PFSK-1 (cell line): ENCODE measurements at regions not wholly inside any gene's neighbourhood (a gene's known extent, or its start where the extent isn't known, plus 50 kb on each side); places are given as distances from the start of the nearest gene placed in this dataset.

ENCODE experiments used
- SIN3A ChIP-seq: IDR thresholded peaks from 2 replicates; pipeline ENCODE4 v1.6.1; 2012; ENCODE audit warnings: mild to moderate bottlenecking, low read length, moderate library complexity, borderline replicate concordance; ENCODE audit not compliant: insufficient read depth
- TAF1 ChIP-seq: IDR thresholded peaks from 2 replicates; pipeline ENCODE4 v1.6.1; 2012; ENCODE audit warnings: low read length, control low read depth, borderline replicate concordance; ENCODE audit not compliant: insufficient read depth

- TF ChIP-seq SIN3A, result no peak
- no peak for TF ChIP-seq TAF1
These were observed 82.6 kb upstream of the GPC6 start for GRCh38 chr13:93144031-93144430.
